ENCODE measurements at regions not wholly inside any gene's neighbourhood (a gene's known extent, or its start where the extent isn't known, plus 50 kb on each side); places are given as distances from the start of the nearest gene placed in this dataset.

- no peak for TF ChIP-seq CTCF (IDR thresholded peaks at IDR 0.05; ENCODE audit: control extremely low read depth in 1 of 3, insufficient read depth in 1 of 3, low read depth in 1 of 3, low read length in 3 of 3)
- TF ChIP-seq HDAC2 (IDR thresholded peaks at IDR 0.05; ENCODE audit: borderline replicate concordance in 1 of 2, low read depth in 2 of 2, low read length in 2 of 2) = no peak
- TF ChIP-seq EGR1 (IDR thresholded peaks at IDR 0.05; ENCODE audit: borderline replicate concordance, low read depth, low read length) = no peak
- TF ChIP-seq PHF8 (conservative IDR thresholded peaks at IDR 0.05; ENCODE audit: low read depth, low read length) = no peak
- TF ChIP-seq POLR2A (IDR thresholded peaks at IDR 0.05; ENCODE audit: control extremely low read depth in 1 of 2, low read depth in 2 of 2, low read length in 2 of 2) = no peak
- TF ChIP-seq ZNF274 (IDR thresholded peaks at IDR 0.05; ENCODE audit: borderline replicate concordance, extremely low read depth, low read length) = no peak
- TF ChIP-seq TAF1 (IDR thresholded peaks at IDR 0.05; ENCODE audit: low read depth, low read length) = no peak
- TF ChIP-seq POLR2AphosphoS5 (IDR thresholded peaks at IDR 0.05; ENCODE audit: low read depth, low read length) = no peak
- TF ChIP-seq GTF2F1 (IDR thresholded peaks at IDR 0.05; ENCODE audit: borderline replicate concordance, low read depth, low read length) = no peak
- no peak for TF ChIP-seq HDAC6 (IDR thresholded peaks at IDR 0.05; ENCODE audit: low read depth, low read length)
- no peak for TF ChIP-seq EP300 (IDR thresholded peaks at IDR 0.05; ENCODE audit: borderline replicate concordance in 1 of 2, low read depth in 2 of 2, low read length in 2 of 2)
- TF ChIP-seq SP1 (IDR thresholded peaks at IDR 0.05; ENCODE audit: low read depth, low read length) = no peak
- no peak for TF ChIP-seq RFX5 (IDR thresholded peaks at IDR 0.05; ENCODE audit: borderline replicate concordance, low read depth, low read length)
- no peak for TF ChIP-seq SP2 (IDR thresholded peaks at IDR 0.05; ENCODE audit: low read length)
These were observed 416.4 kb downstream of the TLE4 start for GRCh38 chr9:79988126-79988525.
